ENCODE measurements at regions not wholly inside any gene's neighbourhood (a gene's known extent, or its start where the extent isn't known, plus 50 kb on each side); places are given as distances from the start of the nearest gene placed in this dataset.

DNA sequence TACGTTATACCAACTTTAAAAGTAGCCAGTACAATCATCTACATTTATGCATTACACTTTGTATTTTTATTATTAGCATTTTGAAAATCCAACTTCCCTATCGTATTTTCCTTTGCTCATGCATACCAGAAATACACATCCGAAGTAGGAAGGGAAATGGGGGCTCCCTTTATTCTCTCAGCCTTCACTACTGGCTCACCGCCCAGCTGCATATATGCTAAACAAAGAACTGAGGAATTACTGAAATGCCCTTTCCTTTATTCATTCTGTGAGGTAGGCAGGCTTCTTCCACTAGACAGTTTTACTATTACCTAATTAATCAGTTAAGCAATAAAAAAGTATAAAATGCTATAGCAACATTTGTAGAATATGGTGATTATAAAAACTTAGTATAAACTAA is 291.6 kb downstream of the KLF12 start:
- WGBS = 74% methylated on average over 4 of the region's 4 CpGs
- Histone ChIP-seq H3K4me3 (ENCODE audit: low read length) (no peak overlapping the region), H3K9me3 (ENCODE audit: control insufficient read depth, low read length) (no peaks in the 10 kb centered on the region), H3K4me1 (ENCODE audit: control insufficient read depth, insufficient read depth, low read length) (peaks cover 3% of the 10 kb centered on the region), H3K27ac (ENCODE audit: low read length) (no peak overlapping the region), H3K27me3 (ENCODE audit: control insufficient read depth, insufficient read depth) (no peaks in the 10 kb centered on the region)
- intact Hi-C loops (cut with DNase I) = no loop called here
- no peak for ATAC-seq
- DNase-seq = peak in 1 of 3 donors; percentile 40

DNA sequence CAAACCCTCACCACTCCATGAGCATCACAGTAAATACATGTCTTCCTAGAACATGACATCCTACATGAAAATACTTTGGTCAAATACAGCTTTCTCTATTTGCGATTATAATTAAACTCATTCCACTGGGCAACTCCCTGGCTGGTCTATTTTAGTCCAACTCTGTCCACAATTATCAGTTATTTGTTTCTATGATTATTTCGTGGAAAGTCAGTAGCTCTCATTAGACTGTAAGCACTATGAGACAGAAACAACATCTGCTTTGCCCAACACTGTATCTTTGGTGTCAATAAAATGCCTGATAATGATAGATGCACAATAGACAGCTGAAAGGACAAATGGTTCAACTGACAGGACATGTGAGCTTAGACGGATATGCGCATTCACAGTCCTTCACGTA is 292.0 kb downstream of the KLF12 start:
- Histone ChIP-seq H3K27me3 (ENCODE audit: control insufficient read depth, insufficient read depth) (no peaks in the 10 kb centered on the region), H3K27ac (ENCODE audit: low read length) (no peak overlapping the region), H3K4me1 (ENCODE audit: control insufficient read depth, insufficient read depth, low read length) (peaks cover 3% of the 10 kb centered on the region), H3K9me3 (ENCODE audit: control insufficient read depth, low read length) (no peaks in the 10 kb centered on the region), H3K4me3 (ENCODE audit: low read length) (no peak overlapping the region)
- DNase-seq = no peak
- ATAC-seq = no peak
- WGBS = 78% methylated on average over 5 of the region's 5 CpGs
- intact Hi-C loops (cut with DNase I) = no loop called here

DNA sequence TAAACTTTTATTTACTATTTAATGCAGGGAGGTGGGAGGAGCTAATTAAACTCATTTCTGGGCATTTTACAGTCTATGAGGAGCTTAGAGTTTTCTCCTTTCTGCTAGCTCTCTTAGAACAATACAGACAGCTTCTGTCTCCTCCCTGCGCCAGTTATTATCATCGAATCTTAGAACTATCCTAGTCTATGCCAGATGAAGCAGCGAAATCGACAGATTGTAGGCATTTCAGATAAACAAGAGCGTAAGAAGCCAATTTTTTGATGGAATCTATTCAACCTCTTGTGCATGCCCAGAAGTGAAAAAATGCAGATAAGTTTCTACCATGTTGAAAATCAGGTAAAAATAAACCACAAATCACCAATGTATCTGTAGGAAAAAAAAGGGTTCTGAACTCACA is 297.1 kb downstream of the KLF12 start:
- Histone ChIP-seq H3K4me1 (ENCODE audit: control insufficient read depth, insufficient read depth, low read length) (peaks cover 2% of the 10 kb centered on the region), H3K4me3 (ENCODE audit: low read length) (no peak overlapping the region), H3K27ac (ENCODE audit: low read length) (no peak overlapping the region), H3K9me3 (ENCODE audit: control insufficient read depth, low read length) (no peaks in the 10 kb centered on the region), H3K27me3 (ENCODE audit: control insufficient read depth, insufficient read depth) (no peaks in the 10 kb centered on the region)
- ATAC-seq = no peak
- no peak for DNase-seq
- intact Hi-C loops (cut with DNase I) = loop anchor here in 2 of 4 donors (5.0 to 10.0 kb wide), 2 partner anchors 448 to 450 kb away; no protein-coding TSS in a partner anchor
- WGBS = 57% methylated on average over 5 of the region's 5 CpGs

DNA sequence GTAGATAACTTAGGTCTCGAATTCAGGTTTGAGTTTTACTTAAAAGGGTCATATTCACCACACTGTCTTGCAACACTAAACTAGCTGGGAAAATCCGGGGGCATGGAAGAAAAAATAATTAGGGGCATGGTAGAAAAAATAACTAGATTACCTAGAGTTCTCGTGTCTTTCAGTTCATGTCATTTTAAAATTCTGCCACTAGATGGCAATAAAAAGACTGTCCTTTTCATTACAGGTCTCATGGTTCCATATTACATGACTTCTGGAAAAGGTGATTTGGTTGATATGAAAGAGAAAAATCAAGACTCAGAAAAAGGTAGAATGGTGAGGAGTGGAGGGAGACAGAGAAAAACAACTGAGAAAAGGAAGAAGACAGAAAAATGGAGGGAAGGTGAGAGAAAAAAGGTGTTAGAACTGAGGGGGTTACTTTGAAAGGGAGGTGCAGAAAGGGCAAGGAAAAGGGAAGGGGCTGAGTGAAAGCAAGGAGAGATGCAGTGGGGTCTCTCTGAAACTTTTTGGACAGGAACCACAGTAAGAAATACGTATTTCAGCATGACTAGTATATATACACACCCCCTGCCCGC is 299.0 kb downstream of the KLF12 start:
- H3K27me3 ChIP-seq (ENCODE audit: control insufficient read depth, insufficient read depth) = no peaks in the 10 kb centered on the region
- WGBS = 55% methylated on average over 5 of the region's 5 CpGs
- peak; percentile 16 to 42 for ATAC-seq

DNA sequence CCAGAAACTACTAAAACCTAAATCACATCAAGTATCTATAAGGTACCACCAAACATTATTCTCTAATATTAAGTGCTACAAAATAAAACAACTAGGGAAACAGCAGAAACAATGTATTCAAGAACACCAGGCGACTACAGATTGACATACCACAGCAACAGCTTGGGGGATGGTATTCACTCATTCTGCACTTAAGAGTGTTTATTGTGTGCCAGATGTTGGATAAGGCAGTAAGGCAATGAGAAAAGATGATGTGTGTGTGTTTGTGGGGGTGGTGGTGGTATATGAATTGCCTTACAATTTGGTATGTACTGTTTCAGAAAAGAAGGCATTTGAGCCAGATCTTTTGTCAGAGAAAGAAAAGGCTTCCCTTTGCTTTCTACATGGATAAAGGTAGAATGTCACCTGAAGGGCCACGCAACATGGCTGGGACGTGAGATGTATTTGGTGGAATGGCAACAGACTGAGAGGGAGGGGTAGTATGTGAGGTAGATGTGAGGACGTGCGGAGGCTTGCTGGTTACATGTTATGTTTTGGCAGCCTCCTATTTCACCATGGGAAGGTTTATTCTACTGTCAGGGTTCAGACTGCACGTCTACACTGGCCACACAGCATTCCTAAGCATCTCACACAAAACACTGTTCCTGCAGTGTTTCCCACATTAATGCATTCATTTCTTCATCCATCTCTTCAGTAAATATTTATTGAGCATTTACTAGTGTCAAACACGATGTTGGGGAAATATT is 300.7 kb downstream of the KLF12 start:
- no peak overlapping the region for H3K27ac ChIP-seq (ENCODE audit: low read length)
- ATAC-seq (no peak), DNase-seq (no peak)
- WGBS = 93% methylated on average over 7 of the region's 7 CpGs
- intact Hi-C loops (cut with DNase I) = loop anchor here in 2 of 4 donors (5.0 to 10.0 kb wide), 2 partner anchors 451 to 454 kb away; no protein-coding TSS in a partner anchor
- no peaks in the 10 kb centered on the region for H3K27me3 ChIP-seq (ENCODE audit: control insufficient read depth, insufficient read depth)
- no peaks in the 10 kb centered on the region for H3K9me3 ChIP-seq (ENCODE audit: control insufficient read depth, low read length)
- no peak overlapping the region for H3K4me3 ChIP-seq (ENCODE audit: low read length)
- peaks cover 2% of the 10 kb centered on the region for H3K4me1 ChIP-seq (ENCODE audit: control insufficient read depth, insufficient read depth, low read length)

More for the DNA sequence above, 299.0 kb downstream of the KLF12 start:
- Histone ChIP-seq H3K27ac (ENCODE audit: low read length) (no peak overlapping the region), H3K9me3 (ENCODE audit: control insufficient read depth, low read length) (no peaks in the 10 kb centered on the region), H3K4me3 (ENCODE audit: low read length) (no peak overlapping the region), H3K4me1 (ENCODE audit: control insufficient read depth, insufficient read depth, low read length) (peaks cover 2% of the 10 kb centered on the region)
- no peak for DNase-seq
- intact Hi-C loops (cut with DNase I) = loop anchor here in 2 of 4 donors (5.0 to 10.0 kb wide), 2 partner anchors 450 to 452 kb away; no protein-coding TSS in a partner anchor

DNA sequence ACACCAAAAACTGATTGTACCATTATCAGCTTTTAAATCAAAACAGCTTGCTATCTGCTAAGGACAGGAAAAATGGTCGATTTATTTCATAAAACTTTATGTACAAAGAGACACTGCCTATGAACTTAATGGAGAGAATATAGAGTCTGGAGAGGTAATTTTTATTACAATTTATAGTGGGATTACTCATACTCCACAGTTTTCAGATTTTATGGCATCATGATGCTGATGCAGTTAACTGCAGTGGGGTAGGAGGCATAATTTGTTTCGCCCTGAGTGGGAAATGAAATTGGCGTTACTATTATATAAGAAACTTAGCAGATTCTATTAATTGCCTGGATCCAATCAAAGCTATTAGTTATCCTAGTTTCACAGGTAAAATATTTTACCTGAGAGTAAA is 301.4 kb downstream of the KLF12 start:
- WGBS = 69% methylated on average over 3 of the region's 3 CpGs
- Histone ChIP-seq H3K4me3 (ENCODE audit: low read length) (no peak overlapping the region), H3K27me3 (ENCODE audit: control insufficient read depth, insufficient read depth) (no peaks in the 10 kb centered on the region), H3K4me1 (ENCODE audit: control insufficient read depth, insufficient read depth, low read length) (peaks cover 2% of the 10 kb centered on the region), H3K27ac (ENCODE audit: low read length) (no peak overlapping the region), H3K9me3 (ENCODE audit: control insufficient read depth, low read length) (no peaks in the 10 kb centered on the region)
- intact Hi-C loops (cut with DNase I) = loop anchor here in 2 of 4 donors (5.0 to 10.0 kb wide), 2 partner anchors 452 to 454 kb away; no protein-coding TSS in a partner anchor
- DNase-seq = no peak
- ATAC-seq = no peak

DNA sequence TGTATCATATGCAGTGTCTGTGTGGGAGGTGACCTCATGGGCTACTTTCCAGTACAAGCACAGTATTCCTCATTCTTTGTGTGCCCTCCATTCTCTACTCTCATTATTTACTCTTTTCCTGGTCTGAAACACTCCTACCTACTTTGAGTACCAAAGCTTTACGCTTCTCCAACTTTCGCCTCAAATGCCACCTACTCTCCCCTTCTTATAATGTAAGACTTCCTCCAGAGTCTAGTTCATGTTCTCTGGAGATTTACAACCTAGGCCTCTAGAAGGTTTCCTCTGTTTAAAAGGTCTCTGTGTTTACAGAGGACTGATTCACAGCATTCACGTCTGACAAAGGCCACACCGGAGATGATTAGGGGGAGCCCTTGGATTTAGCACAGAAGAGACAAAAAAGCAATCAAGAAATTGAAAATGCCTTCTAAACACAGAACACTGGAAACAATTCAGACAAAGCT is 302.0 kb downstream of the KLF12 start:
- DNase-seq (no peak), ATAC-seq (no peak)
- 80% methylated on average over 4 of the region's 4 CpGs for WGBS
- intact Hi-C loops (cut with DNase I) = loop anchor here in 2 of 4 donors (5.0 to 10.0 kb wide), 2 partner anchors 453 to 455 kb away; no protein-coding TSS in a partner anchor
- Histone ChIP-seq H3K4me1 (ENCODE audit: control insufficient read depth, insufficient read depth, low read length) (peaks cover 2% of the 10 kb centered on the region), H3K9me3 (ENCODE audit: control insufficient read depth, low read length) (no peaks in the 10 kb centered on the region), H3K4me3 (ENCODE audit: low read length) (no peak overlapping the region), H3K27ac (ENCODE audit: low read length) (no peak overlapping the region), H3K27me3 (ENCODE audit: control insufficient read depth, insufficient read depth) (no peaks in the 10 kb centered on the region)

DNA sequence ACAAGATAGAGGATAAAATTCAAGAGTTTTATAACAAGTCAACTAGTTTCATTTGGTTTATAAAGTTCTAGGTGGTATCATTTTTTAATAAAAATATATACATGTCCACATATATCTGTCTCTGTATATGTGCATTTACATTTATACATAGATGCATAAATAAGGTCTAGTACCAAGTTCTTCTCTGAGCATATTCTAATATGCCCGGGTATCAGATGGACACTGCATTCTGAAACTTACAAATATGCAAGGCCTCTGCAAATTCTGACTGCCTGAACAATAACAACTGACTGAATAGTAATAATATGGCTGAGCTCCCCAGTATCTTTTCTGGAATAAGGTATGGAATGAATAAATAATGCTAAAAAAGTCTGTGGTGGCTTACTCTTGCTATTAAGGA is 304.8 kb downstream of the KLF12 start:
- H3K4me3 ChIP-seq (ENCODE audit: low read length) = no peak overlapping the region
- ATAC-seq (no peak), DNase-seq (no peak)
- no peaks in the 10 kb centered on the region for H3K27me3 ChIP-seq (ENCODE audit: control insufficient read depth, insufficient read depth)
- H3K9me3 ChIP-seq (ENCODE audit: control insufficient read depth, low read length) = no peaks in the 10 kb centered on the region
- 93% methylated on average over 1 of the region's 1 CpG for WGBS
- intact Hi-C loops (cut with DNase I) = no loop called here
- H3K4me1 ChIP-seq (ENCODE audit: control insufficient read depth, insufficient read depth, low read length) = no peaks in the 10 kb centered on the region
- H3K27ac ChIP-seq (ENCODE audit: low read length) = no peak overlapping the region

DNA sequence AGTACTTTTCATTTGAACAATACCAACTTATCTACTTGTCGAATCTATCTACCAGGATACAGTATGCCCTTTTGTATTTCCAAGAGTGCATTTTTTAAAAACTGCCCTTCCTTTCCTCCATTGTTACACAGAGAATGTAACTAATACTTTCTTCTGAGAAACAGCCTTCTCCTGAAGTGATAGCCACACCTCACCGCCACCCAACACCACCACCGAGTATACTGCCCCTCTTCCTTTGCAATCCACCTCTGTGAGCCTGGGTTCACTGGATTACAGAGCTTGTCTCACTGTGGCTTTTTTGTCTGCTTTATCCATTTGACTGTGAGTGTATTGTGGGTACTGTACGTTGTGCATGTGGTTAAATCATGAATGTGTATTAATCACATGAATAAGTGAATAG is 305.4 kb downstream of the KLF12 start:
- Histone ChIP-seq H3K9me3 (ENCODE audit: control insufficient read depth, low read length) (no peaks in the 10 kb centered on the region), H3K4me1 (ENCODE audit: control insufficient read depth, insufficient read depth, low read length) (no peaks in the 10 kb centered on the region), H3K4me3 (ENCODE audit: low read length) (no peak overlapping the region), H3K27ac (ENCODE audit: low read length) (no peak overlapping the region), H3K27me3 (ENCODE audit: control insufficient read depth, insufficient read depth) (no peaks in the 10 kb centered on the region)
- 75% methylated on average over 4 of the region's 4 CpGs for WGBS
- intact Hi-C loops (cut with DNase I) = no loop called here
- DNase-seq = no peak
- ATAC-seq = no peak

DNA sequence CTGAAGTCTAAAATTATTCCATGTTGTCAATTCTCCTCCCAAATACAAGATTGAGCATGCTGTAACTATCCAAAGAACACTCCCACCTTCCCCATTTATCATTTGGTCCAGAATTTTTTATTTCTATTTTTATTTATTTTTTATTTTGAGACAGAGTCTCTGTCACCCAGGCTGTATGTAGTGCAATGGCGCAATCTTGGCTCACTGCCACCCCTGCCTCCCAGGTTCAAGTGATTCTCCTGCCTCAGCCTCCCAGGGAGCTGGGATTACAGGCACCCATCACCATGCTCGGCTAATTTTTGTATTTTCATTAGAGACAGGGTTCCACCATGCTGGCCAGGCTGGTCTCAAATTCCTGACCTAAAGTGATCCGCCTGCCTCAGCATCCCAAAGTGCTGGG is 306.8 kb downstream of the KLF12 start:
- peak in 1 of 3 donors; percentile 58 for DNase-seq
- intact Hi-C loops (cut with DNase I) = no loop called here
- H3K9me3 ChIP-seq (ENCODE audit: control insufficient read depth, low read length) = no peaks in the 10 kb centered on the region

DNA sequence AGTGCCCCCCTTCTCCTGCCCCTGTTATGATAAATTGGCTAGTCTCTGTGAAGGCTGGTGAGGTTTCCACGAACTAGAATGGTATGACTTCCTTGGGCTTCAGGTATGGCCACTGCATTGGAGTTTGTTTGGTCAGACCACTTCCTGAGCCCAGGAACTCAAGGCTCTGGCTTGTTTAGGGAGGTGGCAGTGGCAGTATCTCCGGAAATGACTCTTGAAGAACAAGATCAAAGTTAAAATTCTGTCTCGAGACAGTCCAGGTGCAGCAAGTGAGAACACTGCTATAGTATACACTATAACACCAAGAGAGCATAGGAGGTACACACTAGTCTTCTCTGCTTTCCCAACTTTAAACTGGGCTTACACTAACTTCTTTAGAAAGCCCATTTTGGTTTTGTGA is 309.1 kb downstream of the KLF12 start:
- Histone ChIP-seq H3K27ac (ENCODE audit: low read length) (no peak overlapping the region), H3K4me1 (ENCODE audit: control insufficient read depth, insufficient read depth, low read length) (no peaks in the 10 kb centered on the region), H3K9me3 (ENCODE audit: control insufficient read depth, low read length) (no peaks in the 10 kb centered on the region), H3K27me3 (ENCODE audit: control insufficient read depth, insufficient read depth) (no peaks in the 10 kb centered on the region), H3K4me3 (ENCODE audit: low read length) (no peak overlapping the region)
- 94% methylated on average over 3 of the region's 3 CpGs for WGBS
- intact Hi-C loops (cut with DNase I) = no loop called here
- DNase-seq = no peak
- no peak for ATAC-seq

More for the DNA sequence above, 306.8 kb downstream of the KLF12 start:
- no peak for ATAC-seq
- Histone ChIP-seq H3K4me1 (ENCODE audit: control insufficient read depth, insufficient read depth, low read length) (no peaks in the 10 kb centered on the region), H3K27ac (ENCODE audit: low read length) (no peak overlapping the region), H3K27me3 (ENCODE audit: control insufficient read depth, insufficient read depth) (no peaks in the 10 kb centered on the region), H3K4me3 (ENCODE audit: low read length) (no peak overlapping the region)
- 78% methylated on average over 3 of the region's 3 CpGs for WGBS

Measured in right cardiac atrium (tissue), 5 donors.